GM12878 (cell line): ENCODE measurements at regions not wholly inside any gene's neighbourhood (a gene's known extent, or its start where the extent isn't known, plus 50 kb on each side); places are given as distances from the start of the nearest gene placed in this dataset.

Source experiments
- ATAC-seq: fragments of 200-7000 bp; cut with Tn5 transposase; 3 replicates; pipeline ENCODE4 v1.9.1; 2020; ENCODE audit warnings: mild to moderate bottlenecking, moderate library complexity
- BruUV-seq: library from RNA; stranded (reverse); fragments of 400-500 nt; replicated peaks from 2 replicates; lab custom pipeline; 2021; lab: Mats Ljungman, UMichigan
- CTCF ChIA-PET: fragments of 300-600 bp; sonication (Branson Sonifier 250); formaldehyde crosslinking; extraction: SDS; loops from one replicate; lab custom pipeline; 2021; ENCODE audit warnings: inconsistent platforms; lab: Yijun Ruan, JAX
- POLR2A ChIA-PET: fragments of 350-600 bp; formaldehyde crosslinking; extraction: SDS; loops from one replicate; lab custom pipeline; 2021; ENCODE audit warnings: inconsistent platforms; lab: Charles Lee
- RAD21 ChIA-PET: fragments of 300-600 bp; sonication (Branson Sonifier 250); formaldehyde crosslinking; loops from one replicate; lab custom pipeline; 2023; ENCODE audit warnings: antibody characterized with exemption; ENCODE audit not compliant: unreplicated experiment; lab: Charles Lee
- SMC1A ChIA-PET: fragments of 300-600 bp; sonication (Branson Sonifier 250); formaldehyde crosslinking; loops from one replicate; lab custom pipeline; 2023; ENCODE audit not compliant: unreplicated experiment, uncharacterized antibody; lab: Charles Lee
- DNase-seq: peaks from one replicate; pipeline ENCODE4 v3.0.0-alpha.2; 2011; ENCODE audit warnings: low read depth, low spot score
- FAIRE-seq: peaks from 3 replicates; lab custom pipeline; 2011; peaks lifted over from hg19 to GRCh38; lab: Jason Lieb, UNC
- H2AFZ ChIP-seq: 2 replicates; pipeline ENCODE4 v1.6.0; 2011; ENCODE audit warnings: low read depth, low read length, control low read depth; ENCODE audit not compliant: control insufficient read depth
- H3K27ac ChIP-seq: 2 replicates; pipeline ENCODE4 v1.5.1; 2011; ENCODE audit warnings: control low read depth; ENCODE audit not compliant: control insufficient read depth, insufficient read depth
- H3K27me3 ChIP-seq, 2 experiments: replicated peaks in 1 of 2; 2 replicates each; pipeline versions ENCODE4 v1.6.0 to v1.6.1; 2011; ENCODE audit warnings: low read length in 1 of 2; ENCODE audit not compliant: control insufficient read depth in 2 of 2, insufficient read depth in 2 of 2
- H3K36me3 ChIP-seq, 2 experiments: 2 replicates each; pipeline ENCODE4 v1.5.1; 2011; ENCODE audit warnings: low read length in 1 of 2; ENCODE audit not compliant: control insufficient read depth in 2 of 2, insufficient read depth in 2 of 2
- H3K4me1 ChIP-seq: 2 replicates; pipeline ENCODE4 v1.6.1; 2011; ENCODE audit warnings: mild to moderate bottlenecking, low read length, moderate library complexity, mixed read lengths; ENCODE audit not compliant: control insufficient read depth, insufficient read depth
- H3K4me2 ChIP-seq: 2 replicates; pipeline ENCODE4 v1.6.0; 2011; ENCODE audit warnings: control low read depth; ENCODE audit not compliant: control insufficient read depth, insufficient read depth
- H3K4me3 ChIP-seq: fragments of 200-600 bp; sonication (generic); 2 replicates; pipeline ENCODE4 v1.5.1; 2016
- H3K79me2 ChIP-seq: 2 replicates; pipeline ENCODE4 v1.6.0; 2011; ENCODE audit warnings: low read length; ENCODE audit not compliant: control insufficient read depth, insufficient read depth
- H3K9ac ChIP-seq: 2 replicates; pipeline ENCODE4 v1.8.0; 2011; ENCODE audit warnings: low read length, control low read depth, mixed read lengths; ENCODE audit not compliant: control insufficient read depth, insufficient read depth
- H3K9me3 ChIP-seq: replicated peaks from 3 replicates; pipeline ENCODE4 v1.5.1; 2011; ENCODE audit warnings: mild to moderate bottlenecking, low read length; ENCODE audit not compliant: control insufficient read depth, insufficient read depth
- H4K20me1 ChIP-seq: 2 replicates; pipeline ENCODE4 v1.6.0; 2011; ENCODE audit not compliant: control insufficient read depth, insufficient read depth
- BCL11A ChIP-seq: IDR thresholded peaks from 2 replicates; pipeline ENCODE4 v1.6.1; 2011; ENCODE audit warnings: low read depth, low read length
- CTCF ChIP-seq, 3 experiments: IDR thresholded peaks in 2 of 3; conservative IDR thresholded peaks in 1 of 3; 2 replicates each; pipeline ENCODE4 v1.5.1; 2011; ENCODE audit warnings: low read depth in 3 of 3, low read length in 3 of 3, mild to moderate bottlenecking in 3 of 3, control low read depth in 2 of 3, moderate library complexity in 2 of 3, inconsistent platforms in 1 of 3, mixed read lengths in 1 of 3; ENCODE audit not compliant: control insufficient read depth in 2 of 3, insufficient read depth in 1 of 3; ENCODE audit errors: extremely low read depth in 1 of 3
- E2F8 ChIP-seq: fragments of 450-650 bp; IDR thresholded peaks from 2 replicates; pipeline ENCODE4 v1.6.1; 2018; ENCODE audit warnings: mild to moderate bottlenecking, low read depth, moderate library complexity; ENCODE audit not compliant: partially characterized antibody
- FOXK2 ChIP-seq: fragments of 450-650 bp; IDR thresholded peaks from 2 replicates; pipeline ENCODE4 v1.6.1; 2017; ENCODE audit warnings: mild to moderate bottlenecking, moderate library complexity
- HDAC2 ChIP-seq: fragments of 200-600 bp; sonication (generic); IDR thresholded peaks from 2 replicates; pipeline ENCODE4 v1.6.1; 2017
- MEF2B ChIP-seq: fragments of 450-650 bp; IDR thresholded peaks from 2 replicates; pipeline ENCODE4 v1.6.1; 2018; ENCODE audit warnings: mild to moderate bottlenecking, moderate library complexity; ENCODE audit not compliant: partially characterized antibody, poor library complexity, severe bottlenecking
- NR2C2 ChIP-seq: IDR thresholded peaks from 2 replicates; pipeline ENCODE4 v1.6.1; 2011; ENCODE audit warnings: borderline replicate concordance, low read depth; ENCODE audit not compliant: control insufficient read depth, insufficient read length
- PBX3 ChIP-seq: IDR thresholded peaks from 2 replicates; pipeline ENCODE4 v1.6.1; 2011; ENCODE audit warnings: mild to moderate bottlenecking, low read depth, low read length, moderate library complexity; ENCODE audit not compliant: insufficient replicate concordance
- RAD51 ChIP-seq: fragments of 450-650 bp; IDR thresholded peaks from 2 replicates; pipeline ENCODE4 v1.6.1; 2016; ENCODE audit warnings: moderate library complexity, mild to moderate bottlenecking, inconsistent platforms
- TBL1XR1 ChIP-seq: IDR thresholded peaks from 2 replicates; pipeline ENCODE4 v1.6.1; 2012; ENCODE audit warnings: low read depth, low read length, improper control_type of control experiment
- YBX1 ChIP-seq: fragments of 450-650 bp; IDR thresholded peaks from 2 replicates; pipeline ENCODE4 v1.6.1; 2016; ENCODE audit warnings: antibody characterized with exemption
- WGBS: methylation state at CpG from one replicate; pipeline ENCODE4 v1.1.6; 2016; ENCODE audit warnings: low lambda C conversion rate; ENCODE audit not compliant: insufficient replicate concordance, insufficient coverage; ENCODE audit errors: missing lambda C conversion rate; 5-methylcytosine and 5-hydroxymethylcytosine counted together
- in situ Hi-C: fragments of 300-500 bp; cut with MboI; formaldehyde crosslinking; loops from 9 replicates; pipeline ENCODE4 v1.14.3; 2018; ENCODE audit warnings: mixed read lengths
- intact Hi-C: fragments of 100-400 bp; cut with micrococcal nuclease; formaldehyde crosslinking; loops from one replicate; pipeline ENCODE4 v1.14.2; 2022; ENCODE audit not compliant: unreplicated experiment

GRCh38 chr7:33743594-33743993 lies 161.7 kb upstream of the BMPER start (continued):
- TF ChIP-seq PBX3, result no peak
- TF ChIP-seq HDAC2, result no peak
- TF ChIP-seq BCL11A, result no peak
- no peak for TF ChIP-seq E2F8
- no peak for TF ChIP-seq NR2C2
- TF ChIP-seq FOXK2, result no peak
- TF ChIP-seq YBX1, result no peak
- TF ChIP-seq MEF2B, result no peak
- TF ChIP-seq, all 136 proteins: peak for 0

GRCh38 chr7:33744293-33745075 lies 160.9 kb upstream of the BMPER start:
- intact Hi-C loops, result loop anchor here (1.0 to 10.0 kb wide), 4 partner anchors 290 to 557 kb away; no protein-coding TSS in a partner anchor
- POLR2A ChIA-PET, result no interaction called here
- CTCF ChIA-PET, result interaction anchor here (1.0 to 3.0 kb wide), 7 partner anchors 12 to 559 kb away, joined by 3 to 12 read pairs (median 7); no protein-coding TSS in a partner anchor
- TF ChIP-seq CTCF (IDR thresholded peaks at IDR 0.05 in 2 of 3, conservative IDR thresholded peaks at IDR 0.05 in 1 of 3; ENCODE audit: control insufficient read depth in 2 of 3, extremely low read depth in 1 of 3, insufficient read depth in 1 of 3, low read depth in 3 of 3, low read length in 3 of 3) (peak; percentile 27 to 47 (median 32); a peak in 4 of 6 replicates), E2F8 (no peak), YBX1 (no peak), RAD51 (no peak), TBL1XR1 (no peak)

More at GRCh38 chr7:33744293-33745075, 160.9 kb upstream of the BMPER start:
- Histone ChIP-seq H3K36me3 (no peaks in the 10 kb centered on the region), H3K79me2 (no peaks in the 10 kb centered on the region), H3K4me1 (no peaks in the 10 kb centered on the region), H3K9me3 (no peaks in the 10 kb centered on the region), H3K27ac (no peak overlapping the region), H3K27me3 (no peaks in the 10 kb centered on the region; a peak in 1 of 4 replicates), H3K4me2 (no peak overlapping the region), H3K4me3 (no peak overlapping the region), H2AFZ (no peak overlapping the region), H4K20me1 (no peaks in the 10 kb centered on the region), H3K9ac (no peak overlapping the region)
- peak; percentile 82 for ATAC-seq
- no TSS peak for BruUV-seq
- in situ Hi-C loops, result no loop called here
- FAIRE-seq, result no peak
- RAD21 ChIA-PET, result interaction anchor here (1.3 to 1.9 kb wide), 3 partner anchors 286 to 557 kb away, joined by 3 to 9 read pairs (median 4); no protein-coding TSS in a partner anchor
- 17% methylated on average over 3 of the region's 3 CpGs for WGBS
- DNase-seq, result no peak
- SMC1A ChIA-PET, result interaction anchor here (0.6 to 1.5 kb wide), 2 partner anchors 306 to 321 kb away, joined by 3 read pairs; no protein-coding TSS in a partner anchor
